HEK293 (cell line): ENCODE measurements at regions not wholly inside any gene's neighbourhood (a gene's known extent, or its start where the extent isn't known, plus 50 kb on each side); places are given as distances from the start of the nearest gene placed in this dataset.

Experiments used
- CTCF ChIA-PET: fragments of 350-600 bp; formaldehyde crosslinking; extraction: SDS; loops from one replicate; lab custom pipeline; 2021; ENCODE audit warnings: antibody characterized with exemption; lab: Yijun Ruan, JAX
- POLR2A ChIA-PET: fragments of 300-600 bp; formaldehyde crosslinking; extraction: SDS; loops from one replicate; lab custom pipeline; 2020; ENCODE audit warnings: antibody characterized with exemption, inconsistent platforms; lab: Yijun Ruan, JAX
- H3K27ac ChIP-seq: fragments of 200-500 bp; sonication (Bioruptor generic); 2 replicates; pipeline ENCODE4 v1.5.1; 2014; ENCODE audit warnings: low read depth, low read length, control low read depth, inconsistent platforms; ENCODE audit errors: extremely low read depth
- H3K36me3 ChIP-seq, 2 experiments: fragments of 200-500 bp in 1 of 2; sonication (Bioruptor generic) in 1 of 2; 1 replicate in 1 of 2; 2 replicates in 1 of 2; pipeline ENCODE4 v1.5.1; 2014 to 2017; ENCODE audit warnings: inconsistent platforms in 2 of 2, low read length in 2 of 2; ENCODE audit not compliant: control insufficient read depth in 2 of 2, insufficient read depth in 1 of 2
- H3K4me1 ChIP-seq: fragments of 200-500 bp; sonication (Bioruptor generic); 2 replicates; pipeline ENCODE4 v1.5.1; 2014; ENCODE audit warnings: mild to moderate bottlenecking, low read length, inconsistent platforms; ENCODE audit not compliant: control insufficient read depth, insufficient read depth
- H3K4me3 ChIP-seq: 2 replicates; pipeline ENCODE4 v1.5.1; 2011; ENCODE audit warnings: low read depth, mild to moderate bottlenecking, control low read depth, low read length, moderate library complexity
- H3K9me3 ChIP-seq: fragments of 200-500 bp; sonication (Bioruptor generic); 2 replicates; pipeline ENCODE4 v1.5.1; 2014; ENCODE audit warnings: low read depth, low read length, inconsistent platforms; ENCODE audit not compliant: control insufficient read depth, insufficient read depth
- ATF2 ChIP-seq: fragments of 450-650 bp; formaldehyde crosslinking; IDR thresholded peaks from 2 replicates; pipeline ENCODE4 v1.5.1; 2016; ENCODE audit warnings: missing biosample characterization, missing genetic modification characterization, low read depth
- ELK4 ChIP-seq: IDR thresholded peaks from 2 replicates; pipeline ENCODE4 v1.6.1; 2011; ENCODE audit warnings: mild to moderate bottlenecking, low read depth, low read length, borderline replicate concordance
- OVOL3 ChIP-seq: fragments of 450-650 bp; formaldehyde crosslinking; IDR thresholded peaks from 2 replicates; pipeline ENCODE4 v1.5.1; 2016; ENCODE audit warnings: missing biosample characterization, missing genetic modification characterization
- PRDM1 ChIP-seq: fragments of 450-650 bp; formaldehyde crosslinking; IDR thresholded peaks from 2 replicates; pipeline ENCODE4; 2016; ENCODE audit warnings: missing biosample characterization, missing genetic modification characterization
- ZBTB21 ChIP-seq: fragments of 450-650 bp; formaldehyde crosslinking; IDR thresholded peaks from 2 replicates; pipeline ENCODE4 v1.5.1; 2017; ENCODE audit warnings: missing biosample characterization, missing genetic modification characterization
- ZBTB6 ChIP-seq: fragments of 450-650 bp; formaldehyde crosslinking; IDR thresholded peaks from 2 replicates; pipeline ENCODE4 v1.5.1; 2017; ENCODE audit warnings: missing biosample characterization, missing genetic modification characterization
- ZFHX2 ChIP-seq: fragments of 450-650 bp; formaldehyde crosslinking; conservative IDR thresholded peaks from 2 replicates; pipeline ENCODE4 v1.5.1; 2016; ENCODE audit warnings: missing biosample characterization, missing genetic modification characterization
- ZIC2 ChIP-seq: fragments of 450-650 bp; formaldehyde crosslinking; IDR thresholded peaks from 2 replicates; pipeline ENCODE4 v1.5.1; 2016; ENCODE audit warnings: missing biosample characterization, missing genetic modification characterization
- ZNF10 ChIP-seq: fragments of 450-650 bp; formaldehyde crosslinking; IDR thresholded peaks from 2 replicates; pipeline ENCODE4 v1.5.1; 2017; ENCODE audit warnings: missing biosample characterization, missing genetic modification characterization
- ZNF148 ChIP-seq: fragments of 450-650 bp; formaldehyde crosslinking; IDR thresholded peaks from 2 replicates; pipeline ENCODE4 v1.5.0; 2017; ENCODE audit warnings: missing biosample characterization, missing genetic modification characterization, borderline replicate concordance
- ZNF155 ChIP-seq: fragments of 450-650 bp; formaldehyde crosslinking; IDR thresholded peaks from 2 replicates; pipeline ENCODE4 v1.5.1; 2016; ENCODE audit warnings: missing biosample characterization, missing genetic modification characterization
- ZNF16 ChIP-seq: fragments of 450-650 bp; formaldehyde crosslinking; IDR thresholded peaks from 2 replicates; pipeline ENCODE4 v1.5.1; 2016; ENCODE audit warnings: low read depth, missing biosample characterization, missing genetic modification characterization
- ZNF19 ChIP-seq: fragments of 450-650 bp; formaldehyde crosslinking; IDR thresholded peaks from 2 replicates; pipeline ENCODE4; 2016; ENCODE audit warnings: missing biosample characterization, missing genetic modification characterization, low read depth
- ZNF266 ChIP-seq: fragments of 450-650 bp; formaldehyde crosslinking; IDR thresholded peaks from 2 replicates; pipeline ENCODE4 v1.5.1; 2016; ENCODE audit warnings: missing biosample characterization, missing genetic modification characterization, low read depth
- ZNF335 ChIP-seq: fragments of 450-650 bp; formaldehyde crosslinking; conservative IDR thresholded peaks from 2 replicates; pipeline ENCODE4 v1.5.1; 2016; ENCODE audit warnings: missing biosample characterization, missing genetic modification characterization
- ZNF350 ChIP-seq: fragments of 450-650 bp; formaldehyde crosslinking; IDR thresholded peaks from 2 replicates; pipeline ENCODE4 v1.5.0; 2017; ENCODE audit warnings: missing biosample characterization, mild to moderate bottlenecking, missing genetic modification characterization
- ZNF398 ChIP-seq: fragments of 450-650 bp; formaldehyde crosslinking; IDR thresholded peaks from 2 replicates; pipeline ENCODE4 v1.5.1; 2017; ENCODE audit warnings: missing biosample characterization, missing genetic modification characterization
- ZNF404 ChIP-seq: fragments of 450-650 bp; formaldehyde crosslinking; IDR thresholded peaks from 2 replicates; pipeline ENCODE4 v1.5.1; 2017; ENCODE audit warnings: missing biosample characterization, missing genetic modification characterization
- ZNF530 ChIP-seq: fragments of 450-650 bp; formaldehyde crosslinking; IDR thresholded peaks from 2 replicates; pipeline ENCODE4 v1.5.1; 2016; ENCODE audit warnings: low read depth, missing biosample characterization, missing genetic modification characterization
- ZNF670 ChIP-seq: fragments of 450-650 bp; formaldehyde crosslinking; IDR thresholded peaks from 2 replicates; pipeline ENCODE4 v1.5.1; 2016; ENCODE audit warnings: missing biosample characterization, missing genetic modification characterization, low read depth

GRCh38 chrX:12013211-12013618 lies 125.1 kb upstream of the FRMPD4 start (continued):
- TF ChIP-seq ZNF404, result no peak
- no peak for TF ChIP-seq ZBTB6 (tag by site-specific recombination)
- no peak for TF ChIP-seq ZNF19 (tag by site-specific recombination)
- no peak for TF ChIP-seq ZNF530 (tag by site-specific recombination)
- TF ChIP-seq ZIC2 (tag by site-specific recombination), result no peak
- TF ChIP-seq ZNF16 (tag by site-specific recombination), result no peak
- no peak for TF ChIP-seq ZFHX2 (tag by site-specific recombination)
- TF ChIP-seq ZNF350 (tag by site-specific recombination), result no peak

- Histone ChIP-seq H3K4me1 (0 out of 2 replicates have a peak, but pooled peaks cover 3% of the 10 kb centered on the region), H3K9me3 (no peaks in the 10 kb centered on the region), H3K36me3 (no peaks in the 10 kb centered on the region), H3K27ac (no peak overlapping the region), H3K4me3 (no peak overlapping the region)
- ChIA-PET CTCF (no interaction called here), POLR2A (no interaction called here)
- TF ChIP-seq PRDM1 (tag by site-specific recombination) (no peak), ZNF155 (tag by site-specific recombination) (no peak), ZNF148 (tag by site-specific recombination) (no peak), ZNF670 (tag by site-specific recombination) (no peak), OVOL3 (tag by site-specific recombination) (no peak), ATF2 (tag by site-specific recombination) (no peak), ZBTB21 (tag by site-specific recombination) (no peak), ELK4 (no peak), ZNF335 (tag by site-specific recombination) (no peak)
Measured at GRCh38 chrX:12021698-12022097, 116.6 kb upstream of the FRMPD4 start.

GRCh38 chrX:12026481-12026880 lies 111.8 kb upstream of the FRMPD4 start:
- TF ChIP-seq ZNF266 (tag by site-specific recombination), result no peak
- no peak for TF ChIP-seq ZNF10
- TF ChIP-seq ZNF398, result 0 out of 2 replicates have a peak, but pooled peaks have one; percentile 17
- Histone ChIP-seq H3K27ac (no peak overlapping the region), H3K9me3 (no peaks in the 10 kb centered on the region), H3K36me3 (no peaks in the 10 kb centered on the region), H3K4me3 (no peak overlapping the region), H3K4me1 (0 out of 2 replicates have a peak, but pooled peaks cover 3% of the 10 kb centered on the region)
- POLR2A ChIA-PET, result no interaction called here
- CTCF ChIA-PET, result interaction anchor here (0.6 to 0.7 kb wide), 2 partner anchors 83 to 711 kb away, joined by 3 read pairs; no protein-coding TSS in a partner anchor
